SKM-1 treated with dmso at 0.1 percent for 144 hours (cell line): ENCODE measurements at regions not wholly inside any gene's neighbourhood (a gene's known extent, or its start where the extent isn't known, plus 50 kb on each side); places are given as distances from the start of the nearest gene placed in this dataset.

Source experiments
- DNase-seq: peaks from one replicate; lab custom pipeline; 2025; ENCODE audit not compliant: unreplicated experiment; lab: John Stamatoyannopoulos, UW

GRCh38 chr4:89373394-89373793 is 65.8 kb upstream of the GPRIN3 start:
- no peak for DNase-seq

GRCh38 chr4:89371614-89372013 is 64.0 kb upstream of the GPRIN3 start:
- no peak for DNase-seq

GRCh38 chr4:89369581-89369980 is 62.0 kb upstream of the GPRIN3 start:
- DNase-seq, result no peak

- no peak for DNase-seq
Observed at GRCh38 chr4:89368861-89369260, 61.3 kb upstream of the GPRIN3 start.

GRCh38 chr4:89365776-89366175 is 58.2 kb upstream of the GPRIN3 start:
- no peak for DNase-seq

GRCh38 chr4:89365375-89365774 is 57.8 kb upstream of the GPRIN3 start:
- DNase-seq, result no peak

- no peak for DNase-seq
Observed at GRCh38 chr4:89364541-89364940, 56.9 kb upstream of the GPRIN3 start.

- no peak for DNase-seq
Observed at GRCh38 chr4:89363786-89364185, 56.2 kb upstream of the GPRIN3 start.

- DNase-seq, result no peak
Observed at GRCh38 chr4:89358935-89359638, 51.5 kb upstream of the GPRIN3 start.

- no peak for DNase-seq
Observed at GRCh38 chr4:89357787-89358186, 50.2 kb upstream of the GPRIN3 start.
